DOHH2 (cell line): ENCODE measurements at regions not wholly inside any gene's neighbourhood (a gene's known extent, or its start where the extent isn't known, plus 50 kb on each side); places are given as distances from the start of the nearest gene placed in this dataset.

ENCODE experiments used
- H3F3A ChIP-seq: fragments of 200-600 bp; sonication (generic), shearing (Covaris generic); 2 replicates; pipeline ENCODE4 v1.6.0; 2016; ENCODE audit warnings: antibody characterized with exemption, mild to moderate bottlenecking; ENCODE audit not compliant: control insufficient read depth, insufficient read depth
- H3K27ac ChIP-seq: fragments of 200-600 bp; sonication (generic); 2 replicates; pipeline ENCODE4 v1.5.1; 2014; ENCODE audit warnings: low read depth, mild to moderate bottlenecking, low read length, moderate library complexity
- H3K27me3 ChIP-seq: fragments of 200-600 bp; sonication (generic); 2 replicates; pipeline ENCODE4 v1.6.1; 2014; ENCODE audit warnings: mild to moderate bottlenecking, low read length, mixed read lengths; ENCODE audit not compliant: control insufficient read depth
- H3K36me3 ChIP-seq: fragments of 200-600 bp; sonication (generic); 2 replicates; pipeline ENCODE4 v1.6.1; 2014; ENCODE audit warnings: mild to moderate bottlenecking, low read length, moderate library complexity, mixed read lengths; ENCODE audit not compliant: control insufficient read depth
- H3K4me1 ChIP-seq: fragments of 200-600 bp; sonication (generic); 2 replicates; pipeline ENCODE4 v1.6.1; 2014; ENCODE audit warnings: mild to moderate bottlenecking, low read length, mixed read lengths; ENCODE audit not compliant: control insufficient read depth
- H3K4me2 ChIP-seq: fragments of 200-600 bp; sonication (generic); 2 replicates; pipeline ENCODE4 v1.6.0; 2014; ENCODE audit warnings: mild to moderate bottlenecking, low read length, moderate library complexity
- H3K4me3 ChIP-seq: fragments of 200-600 bp; sonication (generic); 2 replicates; pipeline ENCODE4 v1.5.1; 2014; ENCODE audit warnings: mild to moderate bottlenecking, low read length, mixed read lengths
- H3K79me2 ChIP-seq: fragments of 200-600 bp; sonication (generic); 2 replicates; pipeline ENCODE4 v1.6.1; 2014; ENCODE audit warnings: mild to moderate bottlenecking, low read length, mixed read lengths; ENCODE audit not compliant: control insufficient read depth
- H3K9me2 ChIP-seq: fragments of 200-600 bp; sonication (generic); replicated peaks from 2 replicates; pipeline ENCODE4 v1.6.1; 2014; ENCODE audit warnings: mild to moderate bottlenecking, low read length, mixed read lengths; ENCODE audit not compliant: control insufficient read depth
- H3K9me3 ChIP-seq: fragments of 200-600 bp; sonication (generic); 2 replicates; pipeline ENCODE4 v1.6.1; 2014; ENCODE audit warnings: antibody characterized with exemption, low read length, mixed read lengths; ENCODE audit not compliant: control insufficient read depth, insufficient read depth
- H4K20me1 ChIP-seq: fragments of 200-600 bp; sonication (generic); 2 replicates; pipeline ENCODE4 v1.6.0; 2014; ENCODE audit warnings: low read depth, mild to moderate bottlenecking, antibody characterized with exemption, low read length, moderate library complexity; ENCODE audit not compliant: control insufficient read depth, insufficient read depth
- EZH2phosphoT487 ChIP-seq: fragments of 200-600 bp; sonication (generic); IDR thresholded peaks from 2 replicates; pipeline ENCODE4 v1.6.1; 2017; ENCODE audit warnings: borderline replicate concordance, mild to moderate bottlenecking, antibody characterized with exemption, low read length, moderate library complexity, mixed read lengths
- TF ChIP-seq, protein P1 (sequence below): fragments of 200-600 bp; sonication (generic); IDR thresholded peaks from one replicate; pipeline ENCODE4 v1.5.1; 2014; ENCODE audit warnings: antibody characterized with exemption, mild to moderate bottlenecking, low read depth, low read length; ENCODE audit not compliant: poor library complexity, severe bottlenecking

DNA sequence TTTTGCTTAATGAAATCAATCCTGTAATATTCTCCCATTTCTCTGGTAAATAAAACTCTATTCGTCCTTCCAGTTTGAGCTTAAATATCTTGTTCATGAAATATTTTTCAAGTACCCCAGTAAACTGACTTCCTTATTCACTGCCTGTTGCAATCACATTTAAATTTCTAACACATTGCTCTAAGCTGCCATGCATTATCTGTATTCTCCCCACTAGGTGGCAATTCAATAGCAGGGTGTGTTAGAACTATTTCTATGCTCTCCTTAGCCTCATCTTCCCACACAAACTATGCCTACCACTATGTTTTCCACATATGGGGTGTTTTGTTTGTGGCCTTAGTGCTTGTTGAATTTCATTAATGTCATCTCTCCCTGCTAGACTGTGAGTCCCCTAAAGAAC, 377.1 kb upstream of the HS3ST1 start:
- Histone ChIP-seq H3K36me3 (no peaks in the 10 kb centered on the region), H3K9me3 (no peaks in the 10 kb centered on the region), H3K4me3 (no peak overlapping the region), H3K4me2 (no peak overlapping the region), H3K27me3 (no peaks in the 10 kb centered on the region), H3K79me2 (no peaks in the 10 kb centered on the region), H3K9me2 (no peaks in the 10 kb centered on the region), H3K27ac (no peak overlapping the region), H4K20me1 (no peaks in the 10 kb centered on the region), H3F3A (no peaks in the 10 kb centered on the region), H3K4me1 (no peaks in the 10 kb centered on the region)
- no peak for TF ChIP-seq EZH2phosphoT487
- TF ChIP-seq, protein P1, sequence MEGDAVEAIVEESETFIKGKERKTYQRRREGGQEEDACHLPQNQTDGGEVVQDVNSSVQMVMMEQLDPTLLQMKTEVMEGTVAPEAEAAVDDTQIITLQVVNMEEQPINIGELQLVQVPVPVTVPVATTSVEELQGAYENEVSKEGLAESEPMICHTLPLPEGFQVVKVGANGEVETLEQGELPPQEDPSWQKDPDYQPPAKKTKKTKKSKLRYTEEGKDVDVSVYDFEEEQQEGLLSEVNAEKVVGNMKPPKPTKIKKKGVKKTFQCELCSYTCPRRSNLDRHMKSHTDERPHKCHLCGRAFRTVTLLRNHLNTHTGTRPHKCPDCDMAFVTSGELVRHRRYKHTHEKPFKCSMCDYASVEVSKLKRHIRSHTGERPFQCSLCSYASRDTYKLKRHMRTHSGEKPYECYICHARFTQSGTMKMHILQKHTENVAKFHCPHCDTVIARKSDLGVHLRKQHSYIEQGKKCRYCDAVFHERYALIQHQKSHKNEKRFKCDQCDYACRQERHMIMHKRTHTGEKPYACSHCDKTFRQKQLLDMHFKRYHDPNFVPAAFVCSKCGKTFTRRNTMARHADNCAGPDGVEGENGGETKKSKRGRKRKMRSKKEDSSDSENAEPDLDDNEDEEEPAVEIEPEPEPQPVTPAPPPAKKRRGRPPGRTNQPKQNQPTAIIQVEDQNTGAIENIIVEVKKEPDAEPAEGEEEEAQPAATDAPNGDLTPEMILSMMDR = peak; percentile 48

DNA sequence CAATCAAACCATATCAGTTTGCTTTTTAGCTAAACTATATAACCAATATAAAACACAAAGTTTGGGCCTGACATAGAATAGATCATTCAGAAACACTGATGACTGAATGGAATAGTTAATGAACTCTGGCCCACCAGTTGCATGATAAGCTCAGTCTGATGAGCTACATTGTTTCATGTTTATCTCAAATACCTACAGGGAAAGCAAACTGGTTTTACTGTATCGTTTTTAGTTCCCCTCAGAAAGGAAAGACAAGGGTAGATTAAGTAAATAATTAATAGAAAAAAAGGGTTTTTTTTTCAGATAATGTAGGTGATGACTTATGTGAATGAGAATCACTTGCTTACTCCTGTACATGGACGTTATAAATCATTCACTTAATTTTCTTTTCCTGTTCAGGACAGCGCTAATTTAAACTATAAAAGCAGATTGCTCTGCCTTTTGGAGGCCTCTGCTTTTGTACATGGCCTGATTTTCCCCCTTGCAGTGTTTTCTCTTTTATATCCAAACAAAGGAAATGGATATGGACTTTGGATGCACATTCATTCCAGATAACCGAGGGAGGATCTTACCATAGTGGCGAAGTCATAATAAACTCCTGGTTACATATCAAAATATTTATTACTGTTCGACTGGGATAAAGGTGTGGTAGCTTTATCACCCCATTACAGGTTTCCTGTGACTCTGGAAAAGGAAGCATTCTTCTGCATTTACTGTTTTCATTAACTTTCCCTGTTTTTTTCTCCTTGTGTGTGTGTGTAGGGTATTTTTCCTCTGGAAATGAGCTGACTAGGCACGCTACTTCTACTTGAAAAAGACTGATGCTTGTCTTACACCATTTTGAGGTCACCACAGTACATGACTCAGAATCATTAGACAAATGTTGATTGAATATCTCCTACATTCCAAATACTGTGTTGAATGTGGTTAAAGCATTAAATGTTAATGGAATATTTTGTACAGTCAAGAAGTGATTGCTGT, 373.1 kb upstream of the HS3ST1 start:
- Histone ChIP-seq H3K27ac (no peak overlapping the region), H3K4me2 (no peak overlapping the region), H4K20me1 (no peaks in the 10 kb centered on the region), H3K9me3 (no peaks in the 10 kb centered on the region), H3K27me3 (no peaks in the 10 kb centered on the region), H3K36me3 (no peaks in the 10 kb centered on the region), H3K9me2 (no peaks in the 10 kb centered on the region), H3K4me1 (no peaks in the 10 kb centered on the region), H3K4me3 (no peak overlapping the region), H3F3A (no peaks in the 10 kb centered on the region), H3K79me2 (no peaks in the 10 kb centered on the region)
- TF ChIP-seq, protein P1 = no peak
- TF ChIP-seq EZH2phosphoT487 = no peak

DNA sequence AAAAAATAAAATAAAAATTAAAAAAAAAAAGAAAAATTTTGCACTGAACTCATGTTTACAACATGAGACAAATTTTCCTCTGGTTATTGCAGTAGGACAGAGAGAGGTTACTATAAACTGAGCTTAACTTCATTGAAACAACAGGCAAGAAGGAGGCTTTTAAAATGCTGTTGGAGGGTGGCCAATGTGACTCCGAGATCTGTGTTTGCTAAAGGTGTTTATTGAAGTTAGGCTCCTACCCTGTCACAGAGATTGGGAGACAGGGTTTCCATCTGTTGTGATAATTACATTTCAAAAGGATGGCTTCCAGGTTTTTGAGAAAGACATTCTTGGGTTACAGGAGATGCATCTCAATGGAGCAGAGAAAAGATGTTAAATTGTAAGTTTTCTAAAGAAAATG, 370.5 kb upstream of the HS3ST1 start:
- no peaks in the 10 kb centered on the region for H3K4me1 ChIP-seq
- H3K27ac ChIP-seq = no peak overlapping the region
- no peaks in the 10 kb centered on the region for H3K27me3 ChIP-seq
- H3K4me2 ChIP-seq = no peak overlapping the region
- H3K36me3 ChIP-seq = no peaks in the 10 kb centered on the region
- no peak overlapping the region for H3K4me3 ChIP-seq
- no peaks in the 10 kb centered on the region for H3K9me3 ChIP-seq
- no peak for TF ChIP-seq EZH2phosphoT487
- TF ChIP-seq, protein P1 = no peak
- no peaks in the 10 kb centered on the region for H3K9me2 ChIP-seq
- H3K79me2 ChIP-seq = no peaks in the 10 kb centered on the region
- H4K20me1 ChIP-seq = no peaks in the 10 kb centered on the region
- no peaks in the 10 kb centered on the region for H3F3A ChIP-seq
